ENCODE measurements at regions not wholly inside any gene's neighbourhood (a gene's known extent, or its start where the extent isn't known, plus 50 kb on each side); places are given as distances from the start of the nearest gene placed in this dataset.

DNA sequence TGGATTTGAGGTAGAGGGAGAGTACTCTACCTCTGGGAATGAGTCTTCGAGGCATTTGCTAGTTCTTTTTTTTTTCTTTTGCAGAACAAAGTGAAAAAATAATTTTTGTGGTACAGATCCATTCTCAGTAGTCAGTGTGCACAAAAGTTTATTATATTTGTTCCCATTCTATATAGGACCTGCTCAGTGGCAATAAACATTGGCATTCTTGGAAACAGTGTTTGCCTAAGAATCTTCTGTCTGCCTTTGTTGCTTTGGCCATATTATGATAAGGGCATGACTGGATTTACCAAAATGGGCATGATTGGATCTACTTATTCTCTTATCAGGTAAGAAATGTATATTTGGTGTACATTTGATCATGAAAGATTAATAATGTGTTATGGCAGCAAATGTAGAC is 583.3 kb downstream of the PLCL1 start:
- ChIA-PET CTCF (no interaction called here), POLR2A (no interaction called here)
- DNase-seq: no peak
- Mint-ChIP-seq H3K4me1 (ENCODE audit: low read depth) (peaks cover 6% of the 10 kb centered on the region), H3K4me3 (no peak overlapping the region), H3K9me3 (no peaks in the 10 kb centered on the region), H3K36me3 (ENCODE audit: low read depth) (no peaks in the 10 kb centered on the region), H3K27ac (no peak overlapping the region), H3K27me3 (peaks cover 9% of the 10 kb centered on the region)
- intact Hi-C loops (cut with micrococcal nuclease): no loop called here
- ATAC-seq: no peak
- no peak for TF ChIP-seq CTCF (IDR thresholded peaks at IDR 0.05)

DNA sequence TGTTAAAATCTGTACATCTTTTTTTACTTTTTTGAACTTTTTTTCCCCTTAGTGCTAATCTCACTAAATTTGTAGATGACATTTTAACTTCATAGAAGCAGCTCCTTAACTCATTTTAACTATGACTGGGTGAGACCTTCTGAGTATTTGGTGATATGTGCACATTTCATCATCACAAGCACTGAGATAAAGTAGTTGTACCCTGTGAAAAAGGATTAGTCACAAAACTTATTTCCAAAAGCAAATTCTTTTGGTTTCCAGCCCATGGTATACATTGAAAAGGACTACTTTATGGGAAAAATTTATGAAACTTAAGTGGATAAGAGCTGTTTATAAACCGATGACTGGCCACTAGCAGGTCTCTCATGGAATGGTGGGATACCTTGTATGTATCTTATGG is 581.5 kb downstream of the PLCL1 start:
- no peaks in the 10 kb centered on the region for H3K9me3 Mint-ChIP-seq
- ChIA-PET POLR2A (no interaction called here), CTCF (no interaction called here)
- no peak overlapping the region for H3K27ac Mint-ChIP-seq
- DNase-seq: no peak
- peaks cover 6% of the 10 kb centered on the region for H3K4me1 Mint-ChIP-seq (ENCODE audit: low read depth)
- ATAC-seq: no peak
- intact Hi-C loops (cut with micrococcal nuclease): no loop called here
- peaks cover 17% of the 10 kb centered on the region for H3K27me3 Mint-ChIP-seq
- no peak for TF ChIP-seq CTCF (IDR thresholded peaks at IDR 0.05)
- H3K4me3 Mint-ChIP-seq: no peak overlapping the region
- no peaks in the 10 kb centered on the region for H3K36me3 Mint-ChIP-seq (ENCODE audit: low read depth)

GRCh38 chr2:198385326-198385725 is 580.9 kb downstream of the PLCL1 start:
- no peak for DNase-seq
- CTCF ChIA-PET: no interaction called here
- Mint-ChIP-seq H3K9me3 (no peaks in the 10 kb centered on the region), H3K27ac (no peak overlapping the region), H3K4me3 (no peak overlapping the region), H3K36me3 (ENCODE audit: low read depth) (no peaks in the 10 kb centered on the region), H3K4me1 (ENCODE audit: low read depth) (peaks cover 6% of the 10 kb centered on the region), H3K27me3 (peaks cover 21% of the 10 kb centered on the region)
- POLR2A ChIA-PET: no interaction called here
- intact Hi-C loops (cut with micrococcal nuclease): no loop called here
- no peak for ATAC-seq
- TF ChIP-seq CTCF (IDR thresholded peaks at IDR 0.05): no peak

DNA sequence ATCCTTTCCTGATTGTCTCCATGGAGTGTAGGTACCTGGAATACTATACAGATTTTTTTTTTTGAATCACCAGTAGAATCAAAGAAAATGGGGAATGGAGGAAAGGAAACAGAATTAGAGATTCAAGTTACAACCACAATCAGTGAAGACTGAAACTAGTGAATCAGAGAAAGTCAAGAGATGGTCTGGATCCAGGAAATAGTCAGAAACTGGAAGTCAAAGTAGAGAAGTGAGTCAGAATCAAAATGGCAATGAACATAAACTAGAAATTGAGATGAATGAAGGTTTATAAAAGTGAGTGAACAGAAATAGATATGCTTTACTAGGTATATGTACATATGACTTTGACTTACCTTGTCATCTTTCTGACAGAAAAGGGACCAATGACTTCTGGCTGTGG is 579.0 kb downstream of the PLCL1 start:
- Mint-ChIP-seq H3K4me3 (no peak overlapping the region), H3K4me1 (ENCODE audit: low read depth) (peaks cover 6% of the 10 kb centered on the region), H3K27me3 (peaks cover 21% of the 10 kb centered on the region), H3K27ac (no peak overlapping the region), H3K9me3 (no peaks in the 10 kb centered on the region), H3K36me3 (ENCODE audit: low read depth) (no peaks in the 10 kb centered on the region)
- CTCF ChIA-PET: interaction anchor here (2.0 kb wide), 1 partner anchor 9 kb away, joined by 5 read pairs; no protein-coding TSS in a partner anchor
- intact Hi-C loops (cut with micrococcal nuclease): no loop called here
- no peak for TF ChIP-seq CTCF (IDR thresholded peaks at IDR 0.05)
- POLR2A ChIA-PET: no interaction called here
- DNase-seq: no peak
- peak; percentile 56 for ATAC-seq

DNA sequence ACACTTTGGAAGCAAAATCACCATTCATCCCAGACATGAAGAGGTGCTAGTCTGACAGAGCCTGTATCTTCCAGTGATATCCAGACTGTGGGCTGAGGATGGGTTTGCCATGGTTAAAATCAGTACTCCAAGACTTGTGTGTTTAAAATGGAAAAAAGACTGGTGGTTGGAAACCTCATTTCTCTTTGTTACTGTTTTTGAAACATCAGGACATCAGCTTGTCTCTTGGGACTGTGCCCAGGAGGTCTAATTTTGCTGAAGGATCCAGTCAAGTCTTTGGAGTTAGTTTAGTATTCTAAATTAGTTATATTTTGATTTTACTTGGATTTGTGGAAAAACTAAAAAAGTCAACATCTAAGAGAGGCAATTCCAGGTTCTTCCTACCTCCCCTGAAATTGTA is 578.4 kb downstream of the PLCL1 start:
- Mint-ChIP-seq H3K9me3 (no peaks in the 10 kb centered on the region), H3K27ac (no peak overlapping the region), H3K4me3 (no peak overlapping the region), H3K4me1 (ENCODE audit: low read depth) (peaks cover 6% of the 10 kb centered on the region), H3K36me3 (ENCODE audit: low read depth) (no peaks in the 10 kb centered on the region), H3K27me3 (peaks cover 21% of the 10 kb centered on the region)
- TF ChIP-seq CTCF (IDR thresholded peaks at IDR 0.05): no peak
- intact Hi-C loops (cut with micrococcal nuclease): no loop called here
- ATAC-seq (no peak), DNase-seq (no peak)
- ChIA-PET POLR2A (no interaction called here), CTCF (interaction anchor here (2.0 kb wide), 1 partner anchor 8 kb away, joined by 5 read pairs; no protein-coding TSS in a partner anchor)

All from activated CD8-positive, alpha-beta T cell treated with anti-CD3 and anti-CD28 coated beads for 36 hours (primary cell).